22Rv1 (cell line): ENCODE measurements at regions not wholly inside any gene's neighbourhood (a gene's known extent, or its start where the extent isn't known, plus 50 kb on each side); places are given as distances from the start of the nearest gene placed in this dataset.

Source experiments
- H3K27ac ChIP-seq: fragments of 450-650 bp; 2 replicates; pipeline ENCODE4 v1.5.1; 2017
- CTCF ChIP-seq: fragments of 450-650 bp; IDR thresholded peaks from 2 replicates; pipeline ENCODE4 v1.5.1; 2017; ENCODE audit warnings: mild to moderate bottlenecking
- ZFX ChIP-seq: fragments of 450-650 bp; IDR thresholded peaks from 2 replicates; pipeline ENCODE4 v1.6.1; 2017; ENCODE audit warnings: antibody characterized with exemption, borderline replicate concordance

GRCh38 chr2:215693999-215694580 is 258.2 kb upstream of the FN1 start:
- TF ChIP-seq CTCF (no peak), ZFX (no peak)
- no peak overlapping the region for H3K27ac ChIP-seq

GRCh38 chr2:215693193-215693998 is 257.5 kb upstream of the FN1 start:
- H3K27ac ChIP-seq = no peak overlapping the region
- TF ChIP-seq CTCF (no peak), ZFX (no peak)

- TF ChIP-seq ZFX (no peak), CTCF (no peak)
- H3K27ac ChIP-seq = no peak overlapping the region
Measured at GRCh38 chr2:215692387-215693079, 256.7 kb upstream of the FN1 start.

GRCh38 chr2:215691346-215691745 is 255.5 kb upstream of the FN1 start:
- H3K27ac ChIP-seq = no peak overlapping the region

GRCh38 chr2:215687149-215688031 is 251.5 kb upstream of the FN1 start:
- no peak overlapping the region for H3K27ac ChIP-seq
- no peak for TF ChIP-seq ZFX

More at GRCh38 chr2:215691346-215691745, 255.5 kb upstream of the FN1 start:
- no peak for TF ChIP-seq ZFX
- TF ChIP-seq CTCF = no peak

GRCh38 chr2:215685238-215685990 is 249.5 kb upstream of the FN1 start:
- no peak for TF ChIP-seq ZFX
- no peak for TF ChIP-seq CTCF
- no peak overlapping the region for H3K27ac ChIP-seq
